ENCODE measurements at regions not wholly inside any gene's neighbourhood (a gene's known extent, or its start where the extent isn't known, plus 50 kb on each side); places are given as distances from the start of the nearest gene placed in this dataset.

DNA sequence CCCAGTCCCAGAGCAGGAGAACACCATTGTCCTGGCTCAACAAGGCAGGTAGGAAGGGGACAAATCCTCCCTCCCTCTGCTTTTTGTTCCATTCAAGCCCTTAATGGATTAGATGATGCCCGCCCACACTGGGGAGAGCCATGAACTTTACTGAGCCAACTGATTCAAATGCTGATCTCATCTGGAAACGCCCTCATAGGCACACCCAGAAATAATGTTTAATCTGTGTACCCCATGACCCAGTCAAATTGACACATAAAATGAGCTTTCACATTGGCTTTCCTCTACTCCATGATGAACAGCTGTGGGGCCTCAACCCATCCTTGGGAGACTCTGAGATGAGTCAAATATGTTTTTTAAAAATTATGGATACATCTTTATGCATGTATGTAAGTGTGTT, 141.8 kb downstream of the GALC start:
- Histone ChIP-seq H4K20me1 (ENCODE audit: insufficient read depth, low read length) (no peaks in the 10 kb centered on the region), H4K8ac (ENCODE audit: low read depth in 2 of 2, low read length in 2 of 2) (no peak overlapping the region), H3K27me3 (ENCODE audit: control insufficient read depth, insufficient read depth, low read length) (no peaks in the 10 kb centered on the region), H2BK15ac (ENCODE audit: low read depth, low read length) (no peak overlapping the region), H3K27ac (ENCODE audit: insufficient read depth, low read length) (no peak overlapping the region), H3K4me2 (ENCODE audit: low read depth, low read length) (no peak overlapping the region), H3K9ac (ENCODE audit: low read depth, low read length) (no peak overlapping the region), H2AK5ac (ENCODE audit: low read depth, low read length) (no peak overlapping the region), H4K5ac (ENCODE audit: low read depth, low read length) (no peak overlapping the region), H2AK9ac (replicated peaks; ENCODE audit: low read depth, low read length, poor library complexity) (no peak overlapping the region), H3K23ac (ENCODE audit: low read depth, low read length) (no peak overlapping the region), H3K4me3 (ENCODE audit: insufficient read depth, low read depth, low read length) (no peak overlapping the region), H2BK5ac (ENCODE audit: low read depth, low read length, poor library complexity, severe bottlenecking) (no peak overlapping the region), H3K4ac (ENCODE audit: low read depth, low read length) (no peak overlapping the region), H2BK20ac (ENCODE audit: low read depth, low read length) (no peak overlapping the region), H3K14ac (replicated peaks; ENCODE audit: low read depth, low read length) (no peak overlapping the region), H2AFZ (replicated peaks; ENCODE audit: low read length, poor library complexity) (no peak overlapping the region), H3K4me1 (ENCODE audit: control insufficient read depth, insufficient read depth, low read length) (no peaks in the 10 kb centered on the region), H3K9me1 (ENCODE audit: insufficient read depth, low read length) (no peaks in the 10 kb centered on the region), H3K36me3 (ENCODE audit: control insufficient read depth, insufficient read depth, low read length) (no peaks in the 10 kb centered on the region), H3K9me3 (ENCODE audit: control insufficient read depth, insufficient read depth, low read length) (peaks cover 8% of the 10 kb centered on the region), H3K18ac (ENCODE audit: low read depth, low read length) (no peak overlapping the region), H2BK120ac (ENCODE audit: low read depth, low read length) (no peak overlapping the region), H4K91ac (ENCODE audit: insufficient read depth, low read depth, low read length) (no peak overlapping the region), H3K56ac (ENCODE audit: extremely low read depth, insufficient read depth, low read length) (no peak overlapping the region), H3K79me1 (ENCODE audit: low read depth in 1 of 2, low read length in 2 of 2) (no peaks in the 10 kb centered on the region)
- POLR2A ChIA-PET (ENCODE audit: unreplicated experiment), result no interaction called here
- TF ChIP-seq CTCF (conservative IDR thresholded peaks at IDR 0.05; ENCODE audit: low read depth, low read length), result no peak
- no peak for TF ChIP-seq USF2 (IDR thresholded peaks at IDR 0.05; ENCODE audit: low read depth, low read length)
- TF ChIP-seq MAFK (IDR thresholded peaks at IDR 0.05; ENCODE audit: low read depth, low read length), result no peak
- TF ChIP-seq BHLHE40 (IDR thresholded peaks at IDR 0.05; ENCODE audit: low read depth, low read length), result no peak
- TF ChIP-seq RFX5 (IDR thresholded peaks at IDR 0.05; ENCODE audit: low read depth, low read length), result no peak
- TF ChIP-seq SMC3 (IDR thresholded peaks at IDR 0.05; ENCODE audit: low read depth, low read length), result no peak
- no peak for TF ChIP-seq MAZ (IDR thresholded peaks at IDR 0.05; ENCODE audit: borderline replicate concordance, low read depth, low read length)
- TF ChIP-seq POLR2A (IDR thresholded peaks at IDR 0.05; ENCODE audit: low read depth, low read length), result no peak
- TF ChIP-seq CHD1 (IDR thresholded peaks at IDR 0.05; ENCODE audit: low read depth, low read length), result no peak
- TF ChIP-seq MXI1 (IDR thresholded peaks at IDR 0.05; ENCODE audit: borderline replicate concordance, low read depth, low read length), result no peak
- no peak for TF ChIP-seq FOS (IDR thresholded peaks at IDR 0.05; ENCODE audit: low read depth, low read length)
- TF ChIP-seq NFE2L2 (IDR thresholded peaks at IDR 0.05; ENCODE audit: low read depth, low read length), result no peak
- TF ChIP-seq CEBPB (IDR thresholded peaks at IDR 0.05; ENCODE audit: low read depth, low read length), result no peak
- in situ Hi-C loops (cut with MboI; ENCODE audit: low sequenced_read_pairs) (no loop called here), dilution Hi-C loops (cut with HindIII; ENCODE audit: low sequenced_read_pairs, unreplicated experiment) (no loop called here), intact Hi-C loops (cut with micrococcal nuclease) (no loop called here)
- ATAC-seq (ENCODE audit: low read depth), result no peak
- WGBS, 2 experiments (ENCODE audit: extremely low coverage in 2 of 2, insufficient read length in 1 of 2), result no CpG with 5 or more reads among the region's 2 CpGs
- BruUV-seq (replicated peaks), result no TSS peak
- DNase-seq, result no peak
- CTCF ChIA-PET, result no interaction called here

All from IMR-90 (cell line).